HepG2 (cell line): ENCODE measurements at regions not wholly inside any gene's neighbourhood (a gene's known extent, or its start where the extent isn't known, plus 50 kb on each side); places are given as distances from the start of the nearest gene placed in this dataset.
"Not testable (repeated sequence)": the region's sequence is repeated elsewhere in the genome, so short reads cannot be mapped to it uniquely, and the experiment has no call there.

ENCODE experiments used
- ATAC-seq: fragments of 200-7000 bp; cut with Tn5 transposase; 3 replicates; pipeline ENCODE4 v1.9.1; 2020; ENCODE audit warnings: mild to moderate bottlenecking, moderate library complexity
- BruUV-seq: library from RNA; stranded (reverse); fragments of 400-500 nt; replicated peaks from 2 replicates; lab custom pipeline; 2021; lab: Mats Ljungman, UMichigan
- CTCF ChIA-PET: fragments of 300-600 bp; formaldehyde crosslinking; extraction: SDS; loops from one replicate; lab custom pipeline; 2021; ENCODE audit warnings: low total read pairs, inconsistent platforms, low intra/inter-chr PET ratio; lab: Yijun Ruan, JAX
- POLR2A ChIA-PET: fragments of 350-600 bp; sonication (Branson Sonifier 250); formaldehyde crosslinking; loops from one replicate; lab custom pipeline; 2020; ENCODE audit warnings: antibody characterized with exemption, inconsistent platforms; lab: Yijun Ruan, JAX
- DNase-seq: peaks from one replicate; pipeline ENCODE4 v3.0.0-alpha.2; 2015; ENCODE audit warnings: low spot score
- FAIRE-seq: peaks from 3 replicates; lab custom pipeline; 2011; peaks lifted over from hg19 to GRCh38; lab: Jason Lieb, UNC
- H2AFZ ChIP-seq: one replicate; pipeline ENCODE4 v1.6.1; 2011; ENCODE audit warnings: low read length, inconsistent platforms
- H3K27ac ChIP-seq: fragments of 300-600 bp; 3 replicates; pipeline ENCODE4 v1.8.0; 2011; ENCODE audit warnings: mixed run types, mild to moderate bottlenecking, mixed read lengths, low read length, inconsistent platforms; ENCODE audit not compliant: insufficient read depth; ENCODE audit errors: extremely low read length
- H3K27me3 ChIP-seq, 2 experiments: fragments of 200-600 bp in 1 of 2; 2 replicates in 1 of 2; 3 replicates in 1 of 2; pipeline versions ENCODE4 v1.6.0 to v1.8.0; 2011; ENCODE audit warnings: low read length in 2 of 2, mild to moderate bottlenecking in 2 of 2, moderate library complexity in 2 of 2, inconsistent platforms in 1 of 2; ENCODE audit not compliant: insufficient read depth in 2 of 2, control insufficient read depth in 1 of 2
- H3K36me3 ChIP-seq, 2 experiments: fragments of 200-600 bp in 1 of 2; replicated peaks in 1 of 2; 2 replicates in 1 of 2; 3 replicates in 1 of 2; pipeline versions ENCODE4 v1.5.1 to v1.8.0; 2011; ENCODE audit warnings: low read length in 2 of 2, inconsistent platforms in 1 of 2; ENCODE audit not compliant: insufficient read depth in 2 of 2, control insufficient read depth in 1 of 2
- H3K4me1 ChIP-seq: 2 replicates; pipeline ENCODE4 v1.5.1; 2012; ENCODE audit warnings: low read length, inconsistent platforms; ENCODE audit not compliant: insufficient read depth
- H3K4me2 ChIP-seq: 2 replicates; pipeline ENCODE4 v1.6.0; 2011; ENCODE audit warnings: low read depth, low read length, inconsistent platforms
- H3K4me3 ChIP-seq, 3 experiments: fragments of 200-600 bp in 1 of 3; sonication (generic), shearing (Covaris generic) in 1 of 3; replicated peaks in 1 of 3; 2 replicates each; pipeline ENCODE4 v1.5.1; 2011 to 2016; ENCODE audit warnings: low read length in 3 of 3, inconsistent platforms in 2 of 3, low read depth in 2 of 3, mild to moderate bottlenecking in 2 of 3, control low read depth in 1 of 3, mixed read lengths in 1 of 3; ENCODE audit not compliant: insufficient read depth in 1 of 3
- H3K79me2 ChIP-seq: one replicate; pipeline ENCODE4 v1.6.1; 2011; ENCODE audit warnings: low read length, inconsistent platforms; ENCODE audit not compliant: insufficient read depth
- H3K9ac ChIP-seq: 2 replicates; pipeline ENCODE4 v1.6.0; 2011; ENCODE audit warnings: mild to moderate bottlenecking, low read depth, low read length, inconsistent platforms; ENCODE audit not compliant: insufficient read depth
- H3K9me3 ChIP-seq: 2 replicates; pipeline ENCODE4 v1.5.1; 2012; ENCODE audit warnings: mild to moderate bottlenecking, low read length
- H4K20me1 ChIP-seq: 2 replicates; pipeline ENCODE4 v1.6.0; 2011; ENCODE audit warnings: inconsistent platforms, mild to moderate bottlenecking, low read length, moderate library complexity; ENCODE audit not compliant: insufficient read depth
- FOXA1 ChIP-seq, 2 experiments: fragments of 450-650 bp in 1 of 2; sonication (generic) in 1 of 2; formaldehyde crosslinking in 1 of 2; IDR thresholded peaks; 2 replicates each; pipeline versions ENCODE4 v1.4.0 to v1.6.1; 2016 to 2020; ENCODE audit warnings: missing genetic modification reagents in 1 of 2
- FOXA3 ChIP-seq: IDR thresholded peaks from 2 replicates; pipeline ENCODE4 v1.6.1; 2016; ENCODE audit warnings: missing genetic modification reagents, missing compliant biosample characterization
- SMC3 ChIP-seq: IDR thresholded peaks from 2 replicates; pipeline ENCODE4 v1.6.1; 2011; ENCODE audit warnings: low read length, improper control_type of control experiment
- STAG1 ChIP-seq: sonication (generic); formaldehyde crosslinking; IDR thresholded peaks from 2 replicates; pipeline ENCODE4 v1.4.0; 2020; ENCODE audit warnings: missing genetic modification reagents
- WGBS: methylation state at CpG from one replicate; pipeline ENCODE4 v1.1.6; 2017; ENCODE audit warnings: low lambda C conversion rate; 5-methylcytosine and 5-hydroxymethylcytosine counted together
- in situ Hi-C: cut with HindIII; loops from 2 replicates; pipeline ENCODE4 v1.10.0; 2017; ENCODE audit warnings: low pct_unique_long_range_greater_than_20kb; ENCODE audit not compliant: extremely low pct_ligation_motif_present
- intact Hi-C: fragments of 100-400 bp; cut with micrococcal nuclease; formaldehyde crosslinking; loops from one replicate; pipeline ENCODE4 v1.10.0; 2022; ENCODE audit not compliant: unreplicated experiment
- TF ChIP-seq, protein P1 (sequence below): sonication (generic); formaldehyde crosslinking; IDR thresholded peaks from 2 replicates; pipeline ENCODE4 v1.5.0; 2020; ENCODE audit warnings: mild to moderate bottlenecking, missing genetic modification reagents, moderate library complexity

DNA sequence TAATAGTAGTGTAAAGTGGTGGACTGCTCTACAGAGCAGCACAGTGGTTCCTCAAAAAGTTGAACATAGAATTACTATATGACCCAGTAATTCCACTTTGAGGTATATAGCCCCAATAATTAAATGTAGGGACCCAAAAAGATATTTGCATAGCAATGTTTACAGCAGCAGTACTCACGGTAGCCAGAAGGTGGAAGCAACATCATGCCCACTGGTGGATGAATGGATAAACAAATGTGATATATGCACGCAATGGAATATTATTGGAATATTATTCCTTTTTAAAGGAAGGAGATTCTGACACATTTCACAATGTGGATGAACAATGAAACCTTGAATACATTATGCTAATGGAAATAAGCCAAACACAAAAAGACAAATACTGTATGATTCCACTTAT is 121.4 kb downstream of the POTEM start:
- H3K27ac ChIP-seq; H3K4me1 ChIP-seq; H3K79me2 ChIP-seq; H3K9ac ChIP-seq; H3K4me2 ChIP-seq; BruUV-seq; H4K20me1 ChIP-seq; POLR2A ChIA-PET; intact Hi-C loops; TF ChIP-seq FOXA1 (IDR thresholded peaks at IDR 0.05): not testable (repeated sequence)
- 59% methylated on average over 2 of the region's 2 CpGs for WGBS
- DNase-seq: peak; percentile 3
- 0 out of 2 replicates have a peak, but pooled peaks have one; percentile 10 for TF ChIP-seq FOXA3 (CRISPR knock-in tag)
- peak; percentile 40; the same call in 1 of the 2 replicates for TF ChIP-seq FOXA1 (CRISPR knock-in tag; IDR thresholded peaks at IDR 0.05)
- peak; percentile 25; the same call in 1 of the 2 replicates for TF ChIP-seq SMC3
- peak; percentile 69 for TF ChIP-seq STAG1 (CRISPR knock-in tag)
- TF ChIP-seq, protein P1, sequence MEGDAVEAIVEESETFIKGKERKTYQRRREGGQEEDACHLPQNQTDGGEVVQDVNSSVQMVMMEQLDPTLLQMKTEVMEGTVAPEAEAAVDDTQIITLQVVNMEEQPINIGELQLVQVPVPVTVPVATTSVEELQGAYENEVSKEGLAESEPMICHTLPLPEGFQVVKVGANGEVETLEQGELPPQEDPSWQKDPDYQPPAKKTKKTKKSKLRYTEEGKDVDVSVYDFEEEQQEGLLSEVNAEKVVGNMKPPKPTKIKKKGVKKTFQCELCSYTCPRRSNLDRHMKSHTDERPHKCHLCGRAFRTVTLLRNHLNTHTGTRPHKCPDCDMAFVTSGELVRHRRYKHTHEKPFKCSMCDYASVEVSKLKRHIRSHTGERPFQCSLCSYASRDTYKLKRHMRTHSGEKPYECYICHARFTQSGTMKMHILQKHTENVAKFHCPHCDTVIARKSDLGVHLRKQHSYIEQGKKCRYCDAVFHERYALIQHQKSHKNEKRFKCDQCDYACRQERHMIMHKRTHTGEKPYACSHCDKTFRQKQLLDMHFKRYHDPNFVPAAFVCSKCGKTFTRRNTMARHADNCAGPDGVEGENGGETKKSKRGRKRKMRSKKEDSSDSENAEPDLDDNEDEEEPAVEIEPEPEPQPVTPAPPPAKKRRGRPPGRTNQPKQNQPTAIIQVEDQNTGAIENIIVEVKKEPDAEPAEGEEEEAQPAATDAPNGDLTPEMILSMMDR: 0 out of 2 replicates have a peak, but pooled peaks have one; percentile 38
- TF ChIP-seq, all 625 proteins: peak for 5; not testable (repeated sequence) for 620
- H3K36me3 ChIP-seq, CTCF ChIA-PET, FAIRE-seq, H2AFZ ChIP-seq, H3K4me3 ChIP-seq, H3K9me3 ChIP-seq, in situ Hi-C loops, H3K27me3 ChIP-seq: not testable (repeated sequence)
- peak; percentile 79 for ATAC-seq

DNA sequence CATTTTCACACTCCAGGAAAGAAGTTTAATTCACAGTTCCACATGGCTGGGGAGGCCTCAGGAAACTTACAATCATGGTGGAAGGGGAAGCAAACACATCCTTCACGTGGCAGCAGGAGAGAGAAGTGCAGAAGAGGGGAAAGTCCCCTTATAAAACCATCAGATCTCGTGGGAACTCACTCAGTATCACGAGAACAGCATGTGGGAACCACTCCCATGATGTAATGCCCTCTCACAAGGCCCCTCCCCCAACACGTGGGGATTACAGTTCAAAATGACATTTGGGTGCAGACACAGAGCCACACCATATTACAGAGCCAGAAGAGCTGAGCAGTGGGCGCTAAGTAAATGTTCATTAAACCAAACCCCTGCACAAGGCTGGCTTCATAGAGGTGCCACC is 126.0 kb downstream of the POTEM start:
- POLR2A ChIA-PET, intact Hi-C loops, in situ Hi-C loops, H3K79me2 ChIP-seq, DNase-seq, H3K27ac ChIP-seq, H3K27me3 ChIP-seq, H3K9me3 ChIP-seq, H4K20me1 ChIP-seq, H3K36me3 ChIP-seq, FAIRE-seq, H3K4me3 ChIP-seq, CTCF ChIA-PET, ATAC-seq, BruUV-seq, H2AFZ ChIP-seq, H3K9ac ChIP-seq, H3K4me1 ChIP-seq, H3K4me2 ChIP-seq: not testable (repeated sequence)
- WGBS: 100% methylated on average over 1 of the region's 5 CpGs

DNA sequence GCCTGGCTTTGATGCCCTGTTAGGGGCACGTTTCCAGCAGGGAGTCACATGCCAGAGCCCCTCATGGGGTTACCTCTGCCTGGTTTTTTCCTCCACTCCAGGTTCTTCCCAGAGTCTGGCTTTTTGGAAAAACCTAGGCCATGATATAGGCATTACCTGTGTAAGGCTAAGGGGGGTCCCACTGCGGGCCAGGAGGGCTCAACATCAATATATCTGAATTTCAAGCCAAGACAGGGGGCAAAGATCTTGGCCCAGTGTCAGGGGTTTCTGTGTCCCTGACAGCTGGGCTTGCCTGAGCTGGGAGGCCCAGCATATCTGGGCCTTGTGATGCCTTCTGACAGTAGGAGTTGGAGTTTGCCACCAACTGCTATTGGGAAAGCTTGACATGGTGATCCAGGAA is 127.5 kb downstream of the POTEM start:
- POLR2A ChIA-PET, H3K4me3 ChIP-seq, ATAC-seq, H3K79me2 ChIP-seq, H4K20me1 ChIP-seq, H2AFZ ChIP-seq, H3K36me3 ChIP-seq, H3K4me1 ChIP-seq, BruUV-seq, H3K4me2 ChIP-seq, H3K9me3 ChIP-seq, H3K9ac ChIP-seq, H3K27ac ChIP-seq, DNase-seq, FAIRE-seq, intact Hi-C loops, in situ Hi-C loops, H3K27me3 ChIP-seq, CTCF ChIA-PET: not testable (repeated sequence)
- WGBS: 100% methylated on average over 1 of the region's 2 CpGs
